NCI-H2171 treated with DMSO at 0.1 percent for 48 hours (cell line): ENCODE measurements at regions not wholly inside any gene's neighbourhood (a gene's known extent, or its start where the extent isn't known, plus 50 kb on each side); places are given as distances from the start of the nearest gene placed in this dataset.
"Not testable (repeated sequence)": the region's sequence is repeated elsewhere in the genome, so short reads cannot be mapped to it uniquely, and the experiment has no call there.

Experiments used
- DNase-seq: peaks from one replicate; lab custom pipeline; 2025; lab: John Stamatoyannopoulos, UW

DNA sequence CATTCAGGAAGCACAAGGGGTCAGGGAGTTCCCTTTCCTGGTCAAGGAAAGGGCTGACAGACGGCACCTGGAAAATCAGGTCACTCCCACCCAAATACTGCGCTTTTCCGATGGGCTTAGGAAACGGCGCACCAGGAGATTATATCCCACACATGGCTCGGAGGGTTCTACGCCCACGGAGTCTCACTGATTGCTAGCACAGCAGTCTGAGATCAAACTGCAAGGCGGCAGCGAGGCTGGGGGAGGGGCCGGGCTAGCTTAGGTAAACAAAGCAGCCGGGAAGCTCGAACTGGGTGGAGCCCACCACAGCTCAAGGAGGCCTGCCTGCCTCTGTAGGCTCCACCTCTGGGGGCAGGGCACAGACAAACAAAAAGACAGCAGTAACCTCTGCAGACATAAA lies 68.0 kb upstream of the CCT8L2 start:
- not testable (repeated sequence) for DNase-seq

DNA sequence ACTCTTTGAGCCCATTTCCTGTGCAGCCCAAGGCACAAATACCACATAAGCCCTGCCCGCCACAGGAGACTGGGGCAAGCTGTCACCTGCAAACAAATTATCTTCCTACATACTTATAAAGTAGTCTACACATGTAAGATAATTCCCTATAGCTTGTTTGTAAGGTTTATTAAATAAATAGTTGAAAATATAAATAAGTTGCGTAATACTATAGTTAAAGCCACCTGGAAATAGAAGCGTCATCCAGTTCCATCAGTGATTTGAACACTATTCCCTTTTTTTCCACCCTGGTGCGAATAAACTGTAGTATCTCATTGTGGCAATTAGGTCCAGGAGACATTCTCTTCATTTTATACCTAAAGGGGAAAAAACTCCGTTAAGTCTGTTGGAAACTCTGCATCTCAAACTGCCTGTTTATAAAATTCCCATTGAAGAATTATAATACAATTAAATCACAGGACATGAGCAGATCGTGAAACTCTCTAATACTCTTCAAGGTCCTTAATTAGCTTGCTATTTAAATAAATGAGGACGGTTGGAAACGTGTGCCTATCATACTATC lies 66.7 kb upstream of the CCT8L2 start:
- DNase-seq = not testable (repeated sequence)

DNA sequence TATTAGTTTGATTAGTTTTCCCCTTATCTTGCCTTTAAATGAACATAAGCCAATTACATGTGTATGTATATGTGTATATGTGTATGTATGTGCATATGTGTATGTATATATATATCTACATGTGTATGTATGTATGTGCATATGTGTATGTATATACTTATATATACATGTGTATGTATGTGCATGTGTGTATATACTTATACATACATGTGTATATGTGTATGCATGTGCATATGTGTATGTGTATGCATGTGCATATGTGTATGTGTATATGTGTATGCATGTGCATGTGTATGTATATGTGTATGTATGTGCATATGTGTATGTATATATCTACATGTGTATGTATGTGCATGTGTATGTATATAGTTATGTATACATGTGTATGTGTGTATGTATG lies 65.5 kb upstream of the CCT8L2 start:
- no peak for DNase-seq

DNA sequence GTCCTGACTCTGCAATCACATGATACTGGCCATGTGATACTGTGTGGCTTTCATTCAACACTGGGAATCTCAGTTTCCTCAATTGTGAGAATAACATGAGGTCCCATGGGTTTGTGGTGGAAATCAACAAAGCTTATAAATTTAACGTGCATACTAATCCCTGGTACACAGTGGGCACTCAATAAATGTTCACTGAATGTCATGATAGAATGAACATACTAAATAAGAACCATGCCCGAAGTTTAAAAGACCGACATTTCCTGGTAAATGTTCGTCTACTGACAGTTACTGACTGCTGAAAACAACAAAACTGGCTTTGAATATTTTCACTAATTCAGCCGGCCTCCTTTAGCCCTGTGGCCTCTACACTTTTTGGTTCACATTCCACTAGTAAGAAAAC lies 62.3 kb upstream of the CCT8L2 start:
- no peak for DNase-seq

DNA sequence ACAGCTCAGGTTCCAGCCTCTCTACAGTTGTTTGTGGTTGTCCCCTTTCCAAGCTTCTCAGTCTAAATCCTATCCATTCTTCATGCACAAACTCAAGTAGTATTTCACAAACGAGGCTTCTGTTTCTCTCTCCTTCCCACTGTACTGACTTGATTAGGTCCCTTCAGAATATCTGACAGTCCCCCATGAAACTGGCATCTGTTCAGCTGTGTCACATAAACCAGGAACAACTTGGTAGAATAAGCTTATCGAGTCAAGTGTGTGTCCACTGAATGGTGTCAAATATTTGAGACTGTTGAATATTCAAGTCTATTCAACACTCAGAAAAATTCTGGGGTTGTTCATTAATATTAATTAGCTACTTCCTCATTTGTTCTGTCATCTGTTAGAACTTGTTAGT lies 61.7 kb upstream of the CCT8L2 start:
- DNase-seq = not testable (repeated sequence)

DNA sequence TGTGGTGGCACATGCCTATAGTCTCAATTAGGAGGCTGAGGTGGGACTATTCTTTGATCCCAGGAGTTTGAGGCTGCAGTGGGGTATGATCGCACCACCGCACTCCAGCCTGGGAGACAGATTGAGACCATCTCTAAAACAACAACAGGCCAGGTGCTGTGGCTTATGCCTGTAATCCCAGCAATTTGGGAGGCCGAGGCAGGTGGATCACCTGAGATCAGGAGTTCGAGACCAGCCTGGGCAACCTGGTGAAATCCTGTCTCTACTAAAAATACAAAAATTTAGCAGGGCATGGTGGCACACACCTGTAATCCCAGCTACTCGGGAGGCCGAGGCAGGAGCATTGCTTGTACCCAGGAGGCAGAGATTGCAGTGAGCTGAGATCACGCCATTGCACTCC lies 60.6 kb upstream of the CCT8L2 start:
- not testable (repeated sequence) for DNase-seq

DNA sequence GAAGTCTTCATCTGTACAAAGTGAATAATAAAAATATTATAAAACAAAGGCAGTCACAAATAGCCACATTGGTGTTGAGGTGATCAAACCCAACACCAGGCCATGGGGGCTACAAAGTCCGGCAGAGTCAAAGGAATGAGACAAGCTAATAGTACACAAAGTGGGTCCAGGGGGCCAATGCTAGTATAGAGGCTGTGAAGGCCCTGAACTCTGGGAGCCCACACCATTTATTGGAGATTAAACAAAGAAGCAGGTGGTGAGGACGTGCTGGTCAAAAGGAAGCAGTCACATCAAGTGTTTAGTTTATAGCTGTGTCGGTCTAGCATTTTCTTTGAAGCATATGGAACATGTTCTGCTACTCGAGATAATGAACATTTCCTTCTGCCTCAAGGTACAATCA lies 58.6 kb upstream of the CCT8L2 start:
- DNase-seq = no peak
